A549 (cell line): ENCODE measurements at regions not wholly inside any gene's neighbourhood (a gene's known extent, or its start where the extent isn't known, plus 50 kb on each side); places are given as distances from the start of the nearest gene placed in this dataset.

Experiments used
- ATAC-seq, 2 experiments: fragments of 200-7000 bp in 1 of 2; fragments of >200 bp in 1 of 2; cut with Nextera tagmentation in 1 of 2; cut with Tn5 transposase in 1 of 2; 3 replicates each; pipeline versions ENCODE4 v1.8.0 to v1.9.1; 2018 to 2020; ENCODE audit warnings: mild to moderate bottlenecking in 1 of 2, moderate library complexity in 1 of 2
- CTCF ChIA-PET: fragments of 300-600 bp; sonication (Branson Sonifier 250); formaldehyde crosslinking; extraction: SDS; loops from one replicate; lab custom pipeline; 2021; ENCODE audit warnings: antibody characterized with exemption, inconsistent platforms; lab: Yijun Ruan, JAX
- POLR2A ChIA-PET: fragments of 350-600 bp; formaldehyde crosslinking; extraction: SDS; loops from one replicate; lab custom pipeline; 2021; ENCODE audit warnings: antibody characterized with exemption, inconsistent platforms; lab: Yijun Ruan, JAX
- DNase-seq, 2 experiments: peaks; one replicate each; pipeline versions ENCODE4 v3.0.0 to v3.0.0-alpha.2; 2011 to 2016; ENCODE audit warnings: low read depth in 1 of 2, low spot score in 1 of 2
- FAIRE-seq: peaks from 2 replicates; lab custom pipeline; 2011; peaks lifted over from hg19 to GRCh38; lab: Jason Lieb, UNC
- H3K27ac ChIP-seq, 2 experiments: fragments of >200 bp; sonication (Bioruptor Twin); formaldehyde crosslinking; 3 replicates each; pipeline ENCODE4 v1.5.1; 2016 to 2017
- H3K4me1 ChIP-seq: fragments of >200 bp; sonication (Bioruptor Twin); formaldehyde crosslinking; 3 replicates; pipeline ENCODE4 v1.6.1; 2016
- H3K4me2 ChIP-seq: fragments of >200 bp; sonication (Bioruptor Twin); formaldehyde crosslinking; 3 replicates; pipeline ENCODE4 v1.6.1; 2016
- H3K4me3 ChIP-seq: fragments of >200 bp; sonication (Bioruptor Twin); formaldehyde crosslinking; 3 replicates; pipeline ENCODE4 v1.5.1; 2016
- H3K9me3 ChIP-seq: fragments of >200 bp; sonication (Bioruptor Twin); formaldehyde crosslinking; 3 replicates; pipeline ENCODE4 v1.6.1; 2016
- CBX2 ChIP-seq: fragments of 200-600 bp; sonication (generic); IDR thresholded peaks from 2 replicates; pipeline ENCODE4 v1.6.1; 2016; ENCODE audit warnings: low read depth, mild to moderate bottlenecking, borderline replicate concordance
- CEBPB ChIP-seq, 2 experiments: fragments of >200 bp in 1 of 2; sonication (Bioruptor Twin) in 1 of 2; formaldehyde crosslinking in 1 of 2; IDR thresholded peaks; 2 replicates each; pipeline ENCODE4 v1.6.1; 2012 to 2016
- CHD2 ChIP-seq: fragments of 150-350 bp; IDR thresholded peaks from 2 replicates; pipeline ENCODE4 v1.6.1; 2014; ENCODE audit warnings: low read length; ENCODE audit not compliant: partially characterized antibody
- FOSB ChIP-seq: fragments of 250-450 bp; sonication (Bioruptor Pico); IDR thresholded peaks from 2 replicates; pipeline ENCODE4 v1.5.0; 2020; ENCODE audit warnings: mild to moderate bottlenecking, moderate library complexity
- FOSL2 ChIP-seq, 2 experiments: fragments of 450-650 bp in 1 of 2; fragments of >200 bp in 1 of 2; sonication (Bioruptor Twin) in 1 of 2; formaldehyde crosslinking; IDR thresholded peaks; 2 replicates each; pipeline versions ENCODE4 v1.5.0 to v1.6.1; 2016 to 2020; ENCODE audit warnings: mild to moderate bottlenecking in 1 of 2, moderate library complexity in 1 of 2
- GATA3 ChIP-seq: IDR thresholded peaks from 2 replicates; pipeline ENCODE4 v1.6.1; 2012; ENCODE audit warnings: borderline replicate concordance
- HOXA7 ChIP-seq: fragments of 250-450 bp; sonication (Bioruptor Pico); IDR thresholded peaks from 2 replicates; pipeline ENCODE4 v1.5.0; 2020; ENCODE audit warnings: mild to moderate bottlenecking, moderate library complexity
- HOXB5 ChIP-seq: fragments of 250-450 bp; sonication (Bioruptor Pico); IDR thresholded peaks from 2 replicates; pipeline ENCODE4 v1.5.0; 2020; ENCODE audit warnings: mild to moderate bottlenecking, moderate library complexity
- JUNB ChIP-seq: fragments of >200 bp; sonication (Bioruptor Twin); formaldehyde crosslinking; IDR thresholded peaks from 2 replicates; pipeline ENCODE4 v1.6.1; 2016
- KDM1A ChIP-seq: fragments of 200-600 bp; sonication (generic); IDR thresholded peaks from 2 replicates; pipeline ENCODE4 v1.6.1; 2016; ENCODE audit warnings: low read depth, mild to moderate bottlenecking
- MAFK ChIP-seq: fragments of 450-650 bp; IDR thresholded peaks from 2 replicates; pipeline ENCODE4 v1.6.1; 2014; ENCODE audit not compliant: partially characterized antibody
- NFE2L2 ChIP-seq: fragments of 150-350 bp; conservative IDR thresholded peaks from 2 replicates; pipeline ENCODE4 v1.6.1; 2014; ENCODE audit warnings: low read length
- NPAS2 ChIP-seq: fragments of 250-450 bp; sonication (Bioruptor Pico); IDR thresholded peaks from 2 replicates; pipeline ENCODE4 v1.8.0; 2022; ENCODE audit warnings: mild to moderate bottlenecking, moderate library complexity, borderline replicate concordance
- PHF8 ChIP-seq: fragments of 200-600 bp; sonication (generic); IDR thresholded peaks from 2 replicates; pipeline ENCODE4 v1.6.1; 2016; ENCODE audit warnings: low read depth, mild to moderate bottlenecking, antibody characterized with exemption, moderate library complexity, borderline replicate concordance
- POLR2A ChIP-seq: IDR thresholded peaks from 2 replicates; pipeline ENCODE4 v1.6.1; 2012; ENCODE audit warnings: mild to moderate bottlenecking, low read length
- POLR2AphosphoS2 ChIP-seq: conservative IDR thresholded peaks from 2 replicates; pipeline ENCODE4 v1.6.1; 2012; ENCODE audit warnings: low read length, improper control_type of control experiment, inconsistent platforms
- RARB ChIP-seq: fragments of 250-450 bp; sonication (Bioruptor Pico); IDR thresholded peaks from 2 replicates; pipeline ENCODE4 v1.8.0; 2021; ENCODE audit warnings: mild to moderate bottlenecking, moderate library complexity
- RFX5 ChIP-seq: fragments of 450-650 bp; IDR thresholded peaks from 2 replicates; pipeline ENCODE4 v1.7.1; 2014; ENCODE audit warnings: antibody characterized with exemption, mild to moderate bottlenecking, moderate library complexity
- RNF2 ChIP-seq: fragments of 200-600 bp; sonication (generic); IDR thresholded peaks from 2 replicates; pipeline ENCODE4 v1.6.1; 2016; ENCODE audit warnings: low read depth, mild to moderate bottlenecking, antibody characterized with exemption, moderate library complexity, borderline replicate concordance
- SREBF2 ChIP-seq: fragments of 450-650 bp; IDR thresholded peaks from 2 replicates; pipeline ENCODE4 v1.6.1; 2014; ENCODE audit warnings: mild to moderate bottlenecking, moderate library complexity
- ZNF302 ChIP-seq: fragments of 250-450 bp; sonication (Bioruptor Pico); IDR thresholded peaks from 2 replicates; pipeline ENCODE4 v1.9.0; 2021; ENCODE audit warnings: inconsistent platforms, mild to moderate bottlenecking, moderate library complexity
- ZSCAN20 ChIP-seq: fragments of 250-450 bp; sonication (Bioruptor Pico); IDR thresholded peaks from 2 replicates; pipeline ENCODE4 v1.8.0; 2022; ENCODE audit warnings: mild to moderate bottlenecking, moderate library complexity
- WGBS: methylation state at CpG from one replicate; pipeline ENCODE4 v1.1.6; 2017; ENCODE audit errors: missing lambda C conversion rate; 5-methylcytosine and 5-hydroxymethylcytosine counted together
- TF ChIP-seq, protein P1 (sequence below): IDR thresholded peaks from 2 replicates; pipeline ENCODE4 v1.6.1; 2012
- TF ChIP-seq, protein P2 (sequence below): IDR thresholded peaks from 2 replicates; pipeline ENCODE4 v1.6.1; 2012; ENCODE audit warnings: low read depth, borderline replicate concordance
- TF ChIP-seq, protein P3 (sequence below): fragments of 150-350 bp; IDR thresholded peaks from 2 replicates; pipeline ENCODE4 v1.6.1; 2014; ENCODE audit warnings: low read depth, mild to moderate bottlenecking, low read length
- TF ChIP-seq, protein P4 (sequence below): fragments of 450-650 bp; IDR thresholded peaks from 2 replicates; pipeline ENCODE4 v1.6.1; 2014; ENCODE audit warnings: antibody characterized with exemption

DNA sequence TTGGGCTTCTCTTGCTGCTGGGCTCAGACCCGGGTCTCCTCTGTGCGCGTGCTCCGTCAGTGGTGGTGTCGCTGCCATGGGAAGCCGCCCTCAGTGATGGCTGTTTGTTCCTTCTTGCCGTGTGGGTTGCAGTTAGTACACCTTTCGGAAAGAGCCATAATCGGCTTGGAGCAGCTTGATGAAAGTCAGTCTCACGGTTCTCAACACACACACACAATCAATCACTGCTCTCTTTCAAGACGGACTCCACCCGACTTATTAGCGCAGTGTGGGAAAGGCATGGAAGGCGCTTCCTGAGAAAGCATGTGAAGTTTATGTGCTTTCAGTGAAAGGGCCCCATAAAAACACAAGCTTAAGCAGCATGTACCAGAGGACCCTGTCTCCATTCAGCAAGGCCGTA, 64.1 kb downstream of the SOX11 start:
- no peak for TF ChIP-seq FOSB (CRISPR knock-in tag)
- TF ChIP-seq RNF2, result no peak
- no peak for TF ChIP-seq CBX2
- no peak for TF ChIP-seq JUNB
- no peak for TF ChIP-seq FOSL2 (IDR thresholded peaks at IDR 0.05)
- no peak for TF ChIP-seq FOSL2 (CRISPR knock-in tag; IDR thresholded peaks at IDR 0.05)
- no peak for TF ChIP-seq SREBF2
- TF ChIP-seq CHD2, result no peak
- TF ChIP-seq, protein P1, sequence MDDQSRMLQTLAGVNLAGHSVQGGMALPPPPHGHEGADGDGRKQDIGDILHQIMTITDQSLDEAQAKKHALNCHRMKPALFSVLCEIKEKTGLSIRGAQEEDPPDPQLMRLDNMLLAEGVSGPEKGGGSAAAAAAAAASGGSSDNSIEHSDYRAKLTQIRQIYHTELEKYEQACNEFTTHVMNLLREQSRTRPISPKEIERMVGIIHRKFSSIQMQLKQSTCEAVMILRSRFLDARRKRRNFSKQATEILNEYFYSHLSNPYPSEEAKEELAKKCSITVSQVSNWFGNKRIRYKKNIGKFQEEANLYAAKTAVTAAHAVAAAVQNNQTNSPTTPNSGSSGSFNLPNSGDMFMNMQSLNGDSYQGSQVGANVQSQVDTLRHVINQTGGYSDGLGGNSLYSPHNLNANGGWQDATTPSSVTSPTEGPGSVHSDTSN, result no peak
- no peak for TF ChIP-seq HOXA7 (CRISPR knock-in tag)
- TF ChIP-seq, protein P2, sequence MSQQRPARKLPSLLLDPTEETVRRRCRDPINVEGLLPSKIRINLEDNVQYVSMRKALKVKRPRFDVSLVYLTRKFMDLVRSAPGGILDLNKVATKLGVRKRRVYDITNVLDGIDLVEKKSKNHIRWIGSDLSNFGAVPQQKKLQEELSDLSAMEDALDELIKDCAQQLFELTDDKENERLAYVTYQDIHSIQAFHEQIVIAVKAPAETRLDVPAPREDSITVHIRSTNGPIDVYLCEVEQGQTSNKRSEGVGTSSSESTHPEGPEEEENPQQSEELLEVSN, result no peak
- TF ChIP-seq GATA3, result no peak
- no peak for TF ChIP-seq ZSCAN20
- TF ChIP-seq, protein P3, sequence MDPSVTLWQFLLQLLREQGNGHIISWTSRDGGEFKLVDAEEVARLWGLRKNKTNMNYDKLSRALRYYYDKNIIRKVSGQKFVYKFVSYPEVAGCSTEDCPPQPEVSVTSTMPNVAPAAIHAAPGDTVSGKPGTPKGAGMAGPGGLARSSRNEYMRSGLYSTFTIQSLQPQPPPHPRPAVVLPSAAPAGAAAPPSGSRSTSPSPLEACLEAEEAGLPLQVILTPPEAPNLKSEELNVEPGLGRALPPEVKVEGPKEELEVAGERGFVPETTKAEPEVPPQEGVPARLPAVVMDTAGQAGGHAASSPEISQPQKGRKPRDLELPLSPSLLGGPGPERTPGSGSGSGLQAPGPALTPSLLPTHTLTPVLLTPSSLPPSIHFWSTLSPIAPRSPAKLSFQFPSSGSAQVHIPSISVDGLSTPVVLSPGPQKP, result no peak
- no peak for TF ChIP-seq HOXB5 (CRISPR knock-in tag)
- Histone ChIP-seq H3K4me2 (no peak overlapping the region), H3K27ac (no peak overlapping the region), H3K4me3 (no peak overlapping the region), H3K9me3 (no peaks in the 10 kb centered on the region), H3K4me1 (no peaks in the 10 kb centered on the region)
- ChIA-PET POLR2A (no interaction called here), CTCF (no interaction called here)
- 47% methylated on average over 15 of the region's 15 CpGs for WGBS
- ATAC-seq (no peak), FAIRE-seq (no peak), DNase-seq (no peak)

DNA sequence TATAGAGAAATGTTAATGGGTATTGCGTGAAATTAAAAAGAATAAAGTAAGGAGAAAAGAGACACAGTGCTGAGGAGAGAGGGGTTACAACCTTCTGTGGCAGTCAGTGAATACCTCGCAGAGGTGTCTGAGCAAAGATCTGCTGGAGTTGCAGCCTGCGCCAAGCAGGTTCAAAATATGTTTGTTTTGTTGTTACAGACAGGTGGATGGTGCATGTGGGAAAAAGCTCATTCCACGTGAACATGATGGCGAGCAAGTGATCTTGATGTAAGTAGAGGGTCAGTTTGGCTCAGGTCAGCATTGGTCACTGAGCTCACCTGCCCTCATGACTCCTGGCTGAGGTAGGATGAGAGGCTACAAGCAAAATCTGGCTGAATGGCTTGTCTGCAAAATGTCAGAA, 66.2 kb downstream of the SOX11 start:
- Histone ChIP-seq H3K4me1 (no peaks in the 10 kb centered on the region), H3K4me2 (no peak overlapping the region), H3K4me3 (no peak overlapping the region), H3K27ac (no peak overlapping the region), H3K9me3 (no peaks in the 10 kb centered on the region)
- ChIA-PET POLR2A (no interaction called here), CTCF (no interaction called here)
- WGBS, result 29% methylated on average over 5 of the region's 5 CpGs
- TF ChIP-seq GATA3 (no peak), MAFK (no peak), ZNF302 (no peak), HOXA7 (CRISPR knock-in tag) (no peak), POLR2AphosphoS2 (no peak), RARB (no peak), RFX5 (no peak), NFE2L2 (no peak), CEBPB (IDR thresholded peaks at IDR 0.05) (no peak), NPAS2 (CRISPR knock-in tag) (no peak), PHF8 (no peak), KDM1A (no peak), POLR2A (no peak), CHD2 (no peak)
- TF ChIP-seq, protein P4, sequence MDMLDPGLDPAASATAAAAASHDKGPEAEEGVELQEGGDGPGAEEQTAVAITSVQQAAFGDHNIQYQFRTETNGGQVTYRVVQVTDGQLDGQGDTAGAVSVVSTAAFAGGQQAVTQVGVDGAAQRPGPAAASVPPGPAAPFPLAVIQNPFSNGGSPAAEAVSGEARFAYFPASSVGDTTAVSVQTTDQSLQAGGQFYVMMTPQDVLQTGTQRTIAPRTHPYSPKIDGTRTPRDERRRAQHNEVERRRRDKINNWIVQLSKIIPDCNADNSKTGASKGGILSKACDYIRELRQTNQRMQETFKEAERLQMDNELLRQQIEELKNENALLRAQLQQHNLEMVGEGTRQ, result no peak
- TF ChIP-seq, protein P1, result no peak
- ATAC-seq (no peak), DNase-seq (no peak), FAIRE-seq (no peak)
